HCT116 (cell line): ENCODE measurements at regions not wholly inside any gene's neighbourhood (a gene's known extent, or its start where the extent isn't known, plus 50 kb on each side); places are given as distances from the start of the nearest gene placed in this dataset.

ENCODE experiments used
- ATAC-seq: fragments of 200-7000 bp; cut with Tn5 transposase; 2 replicates; pipeline ENCODE4 v1.9.1; 2020; ENCODE audit warnings: mild to moderate bottlenecking, moderate library complexity
- BruUV-seq: library from RNA; stranded (reverse); fragments of 400-500 nt; replicated peaks from 2 replicates; lab custom pipeline; 2021; lab: Mats Ljungman, UMichigan
- CTCF ChIA-PET: fragments of 300-600 bp; sonication (Branson Sonifier 250); formaldehyde crosslinking; loops from one replicate; lab custom pipeline; 2021; ENCODE audit warnings: antibody characterized with exemption; lab: Charles Lee
- POLR2A ChIA-PET: fragments of 300-600, 350-600 bp; sonication (Branson Sonifier 250); formaldehyde crosslinking; loops from one replicate; lab custom pipeline; 2021; ENCODE audit warnings: antibody characterized with exemption; lab: Charles Lee
- RAD21 ChIA-PET, 2 experiments: fragments of 300-600 bp; sonication (Branson Sonifier 250); formaldehyde crosslinking; loops; one replicate each; lab custom pipeline; 2023; ENCODE audit warnings: low total read pairs in 2 of 2; ENCODE audit not compliant: uncharacterized antibody in 2 of 2, unreplicated experiment in 2 of 2, low non-redundant PET in 1 of 2; lab: Charles Lee
- DNase-seq: peaks from one replicate; pipeline ENCODE4 v3.0.0-alpha.2; 2010; ENCODE audit warnings: low read depth, low spot score
- H2AFZ ChIP-seq: fragments of 200-600 bp; shearing (Covaris generic), sonication (generic); 2 replicates; pipeline ENCODE4 v1.6.1; 2017; ENCODE audit warnings: low read depth, mixed run types, mixed read lengths, antibody characterized with exemption, low read length; ENCODE audit not compliant: poor library complexity, severe bottlenecking
- H3K27ac ChIP-seq: 2 replicates; pipeline ENCODE4 v1.5.1; 2012; ENCODE audit warnings: low read depth, low read length
- H3K27me3 ChIP-seq: fragments of 200-600 bp; sonication (generic); 2 replicates; pipeline ENCODE4 v1.6.1; 2016; ENCODE audit warnings: mixed run types, low read length, mixed read lengths; ENCODE audit not compliant: insufficient read depth
- H3K36me3 ChIP-seq, 2 experiments: fragments of 200-500 bp in 1 of 2; fragments of 200-600 bp in 1 of 2; sonication (Bioruptor generic) in 1 of 2; sonication (generic) in 1 of 2; 2 replicates each; pipeline versions ENCODE4 v1.5.1 to v1.6.1; 2014 to 2016; ENCODE audit warnings: low read length in 2 of 2, inconsistent platforms in 1 of 2, mixed read lengths in 1 of 2, mixed run types in 1 of 2; ENCODE audit not compliant: insufficient read depth in 2 of 2, control insufficient read depth in 1 of 2
- H3K4me1 ChIP-seq, 2 experiments: fragments of 200-600 bp in 1 of 2; sonication (generic) in 1 of 2; 2 replicates each; pipeline versions ENCODE4 v1.5.1 to v1.6.1; 2012 to 2017; ENCODE audit warnings: low read length in 2 of 2, inconsistent platforms in 1 of 2, mild to moderate bottlenecking in 1 of 2, mixed read lengths in 1 of 2, mixed run types in 1 of 2, moderate library complexity in 1 of 2; ENCODE audit not compliant: insufficient read depth in 2 of 2, control insufficient read depth in 1 of 2
- H3K4me2 ChIP-seq: fragments of 200-600 bp; sonication (generic); 2 replicates; pipeline ENCODE4 v1.6.1; 2017; ENCODE audit warnings: mixed run types, low read length, mixed read lengths
- H3K4me3 ChIP-seq, 2 experiments: fragments of 200-600 bp in 1 of 2; sonication (generic) in 1 of 2; replicated peaks in 1 of 2; 2 replicates each; pipeline ENCODE4 v1.5.1; 2011 to 2016; ENCODE audit warnings: low read length in 2 of 2, control low read depth in 1 of 2, low read depth in 1 of 2, mild to moderate bottlenecking in 1 of 2, mixed read lengths in 1 of 2, mixed run types in 1 of 2
- H3K79me2 ChIP-seq: fragments of 200-600 bp; sonication (generic); 2 replicates; pipeline ENCODE4 v1.6.1; 2017; ENCODE audit warnings: mild to moderate bottlenecking, mixed run types, low read length, moderate library complexity, mixed read lengths; ENCODE audit not compliant: insufficient read depth
- H3K9ac ChIP-seq: fragments of 200-600 bp; sonication (generic); 2 replicates; pipeline ENCODE4 v1.6.1; 2016; ENCODE audit warnings: low read length, mixed read lengths
- H3K9me2 ChIP-seq: fragments of 200-600 bp; sonication (generic), shearing (Covaris generic); 2 replicates; pipeline ENCODE4 v1.6.1; 2017; ENCODE audit warnings: mixed run types, mild to moderate bottlenecking, moderate library complexity; ENCODE audit not compliant: insufficient read depth
- H3K9me3 ChIP-seq, 2 experiments: fragments of 200-500 bp in 1 of 2; fragments of 200-600 bp in 1 of 2; sonication (Bioruptor generic) in 1 of 2; sonication (generic) in 1 of 2; 2 replicates each; pipeline ENCODE4 v1.6.1; 2014 to 2017; ENCODE audit warnings: low read length in 2 of 2, mixed read lengths in 2 of 2, inconsistent platforms in 1 of 2, low read depth in 1 of 2, mild to moderate bottlenecking in 1 of 2, mixed run types in 1 of 2, moderate library complexity in 1 of 2; ENCODE audit not compliant: control insufficient read depth in 1 of 2, insufficient read depth in 1 of 2
- H4K20me1 ChIP-seq: fragments of 200-600 bp; sonication (generic), shearing (Covaris generic); 2 replicates; pipeline ENCODE4 v1.6.1; 2017; ENCODE audit warnings: mixed run types, mild to moderate bottlenecking, moderate library complexity; ENCODE audit not compliant: insufficient read depth
- CBX3 ChIP-seq: IDR thresholded peaks from 2 replicates; pipeline ENCODE4 v1.6.1; 2012; ENCODE audit warnings: low read depth
- CEBPB ChIP-seq: IDR thresholded peaks from 2 replicates; pipeline ENCODE4 v1.6.1; 2012; ENCODE audit warnings: low read depth
- CTCF ChIP-seq, 3 experiments: fragments of 200-600 bp in 1 of 3; sonication (generic) in 1 of 3; IDR thresholded peaks in 2 of 3; conservative IDR thresholded peaks in 1 of 3; 2 replicates each; pipeline ENCODE4 v1.5.1; 2012 to 2017; ENCODE audit warnings: low read depth in 2 of 3, low read length in 2 of 3, antibody characterized with exemption in 1 of 3, borderline replicate concordance in 1 of 3, control low read depth in 1 of 3, mild to moderate bottlenecking in 1 of 3, mixed read lengths in 1 of 3, mixed run types in 1 of 3, moderate library complexity in 1 of 3; ENCODE audit not compliant: insufficient read depth in 1 of 3
- EGR1 ChIP-seq: IDR thresholded peaks from 2 replicates; pipeline ENCODE4 v1.6.1; 2012; ENCODE audit warnings: low read depth
- ELF1 ChIP-seq: IDR thresholded peaks from 2 replicates; pipeline ENCODE4 v1.6.1; 2012; ENCODE audit warnings: low read depth, borderline replicate concordance
- EZH2 ChIP-seq: fragments of 200-600 bp; sonication (generic); IDR thresholded peaks from 2 replicates; pipeline ENCODE4 v1.6.1; 2017; ENCODE audit warnings: antibody characterized with exemption, mixed run types
- EZH2phosphoT487 ChIP-seq: fragments of 200-600 bp; IDR thresholded peaks from 2 replicates; pipeline ENCODE4 v1.6.1; 2018; ENCODE audit warnings: antibody characterized with exemption, borderline replicate concordance
- JUND ChIP-seq: IDR thresholded peaks from 2 replicates; pipeline ENCODE4 v1.6.1; 2012
- MAX ChIP-seq: IDR thresholded peaks from 2 replicates; pipeline ENCODE4 v1.6.1; 2012
- POLR2A ChIP-seq: IDR thresholded peaks from 2 replicates; pipeline ENCODE4 v1.7.0; 2011; ENCODE audit warnings: borderline replicate concordance; ENCODE audit not compliant: insufficient read depth, insufficient read length; ENCODE audit errors: extremely low read depth
- RAD21 ChIP-seq: IDR thresholded peaks from 2 replicates; pipeline ENCODE4 v1.6.1; 2012; ENCODE audit warnings: low read depth, mild to moderate bottlenecking
- SIN3A ChIP-seq: IDR thresholded peaks from 2 replicates; pipeline ENCODE4 v1.6.1; 2012; ENCODE audit warnings: low read depth
- SRF ChIP-seq: IDR thresholded peaks from 2 replicates; pipeline ENCODE4 v1.6.1; 2012; ENCODE audit warnings: low read depth
- ZNF274 ChIP-seq: fragments of 200-500 bp; sonication (Bioruptor generic); IDR thresholded peaks from 2 replicates; pipeline ENCODE4 v1.6.1; 2014; ENCODE audit warnings: mild to moderate bottlenecking, low read depth, low read length, inconsistent platforms
- intact Hi-C: fragments of 100-400 bp; cut with micrococcal nuclease; formaldehyde crosslinking; loops from 2 replicates; pipeline ENCODE4 v1.10.0; 2022
- TF ChIP-seq, protein P1 (sequence below): IDR thresholded peaks from 2 replicates; pipeline ENCODE4 v1.6.1; 2012

GRCh38 chr19:31418692-31419430 lies 69.6 kb upstream of the TSHZ3 start:
- Histone ChIP-seq H3K79me2 (no peaks in the 10 kb centered on the region), H3K27me3 (no peaks in the 10 kb centered on the region), H2AFZ (no peak overlapping the region), H3K9me3 (peaks cover 7 to 16% of the 10 kb centered on the region in 2 experiments; a peak in 2 of 4 replicates), H3K9me2 (no peaks in the 10 kb centered on the region), H3K9ac (no peak overlapping the region), H3K4me2 (no peak overlapping the region), H3K4me1 (no peaks in the 10 kb centered on the region), H3K27ac (no peak overlapping the region), H4K20me1 (no peaks in the 10 kb centered on the region), H3K36me3 (no peaks in the 10 kb centered on the region), H3K4me3 (no peak overlapping the region)
- no peak for TF ChIP-seq ZNF274
- DNase-seq (no peak), ATAC-seq (no peak)
- CTCF ChIA-PET = no interaction called here
- POLR2A ChIA-PET = no interaction called here
- intact Hi-C loops = no loop called here
- RAD21 ChIA-PET = no interaction called here
- BruUV-seq = no TSS peak

- H3K36me3 ChIP-seq = no peaks in the 10 kb centered on the region
- no peaks in the 10 kb centered on the region for H3K27me3 ChIP-seq
- DNase-seq (no peak), ATAC-seq (no peak)
- H3K4me2 ChIP-seq = no peak overlapping the region
- POLR2A ChIA-PET = no interaction called here
- RAD21 ChIA-PET = no interaction called here
- H4K20me1 ChIP-seq = no peaks in the 10 kb centered on the region
- no peaks in the 10 kb centered on the region for H3K9me2 ChIP-seq
- H3K4me3 ChIP-seq = no peak overlapping the region
- intact Hi-C loops = no loop called here
- TF ChIP-seq MAX (no peak), JUND (no peak), ELF1 (no peak), RAD21 (no peak), SRF (no peak), EZH2phosphoT487 (no peak), CEBPB (no peak), SIN3A (no peak), POLR2A (no peak), EZH2 (no peak), CBX3 (no peak), EGR1 (no peak), CTCF (IDR thresholded peaks at IDR 0.05 in 2 of 3, conservative IDR thresholded peaks at IDR 0.05 in 1 of 3; ENCODE audit: borderline replicate concordance in 1 of 3, insufficient read depth in 1 of 3, low read depth in 2 of 3, low read length in 2 of 3) (no peak)
- TF ChIP-seq, protein P1, sequence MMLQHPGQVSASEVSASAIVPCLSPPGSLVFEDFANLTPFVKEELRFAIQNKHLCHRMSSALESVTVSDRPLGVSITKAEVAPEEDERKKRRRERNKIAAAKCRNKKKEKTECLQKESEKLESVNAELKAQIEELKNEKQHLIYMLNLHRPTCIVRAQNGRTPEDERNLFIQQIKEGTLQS = no peak
- H3K27ac ChIP-seq = no peak overlapping the region
- H3K9ac ChIP-seq = no peak overlapping the region
- BruUV-seq = no TSS peak
- peaks cover 7 to 16% of the 10 kb centered on the region in 2 experiments; a peak in 2 of 4 replicates for H3K9me3 ChIP-seq
- CTCF ChIA-PET = no interaction called here
- no peak overlapping the region for H2AFZ ChIP-seq
- H3K79me2 ChIP-seq = no peaks in the 10 kb centered on the region
- H3K4me1 ChIP-seq = no peaks in the 10 kb centered on the region
Observed at GRCh38 chr19:31419871-31420445, 70.7 kb upstream of the TSHZ3 start.
